ENCODE measurements at regions not wholly inside any gene's neighbourhood (a gene's known extent, or its start where the extent isn't known, plus 50 kb on each side); places are given as distances from the start of the nearest gene placed in this dataset.

- no peak for TF ChIP-seq MYC (CRISPR knock-in tag; IDR thresholded peaks at IDR 0.05; ENCODE audit: borderline replicate concordance)
- no peak for TF ChIP-seq TAF1 (CRISPR knock-in tag; IDR thresholded peaks at IDR 0.05)
- no peak for TF ChIP-seq AKNA (CRISPR knock-in tag; IDR thresholded peaks at IDR 0.05; ENCODE audit: borderline replicate concordance)
- TF ChIP-seq EP300 (IDR thresholded peaks at IDR 0.05; ENCODE audit: low read depth in 2 of 2, low read length in 2 of 2) = no peak
- TF ChIP-seq EP300 (CRISPR knock-in tag; IDR thresholded peaks at IDR 0.05; ENCODE audit: borderline replicate concordance) = no peak
- no peak for TF ChIP-seq REST (IDR thresholded peaks at IDR 0.05; ENCODE audit: borderline replicate concordance in 1 of 2, low read depth in 1 of 2, low read length in 2 of 2)
- no peak for TF ChIP-seq FOSL2 (CRISPR knock-in tag; IDR thresholded peaks at IDR 0.05)
Observed at GRCh38 chr3:21877214-21877754, 126.3 kb upstream of the ZNF385D start.

Data from HepG2 (cell line).